GM12872 (cell line): ENCODE measurements at regions not wholly inside any gene's neighbourhood (a gene's known extent, or its start where the extent isn't known, plus 50 kb on each side); places are given as distances from the start of the nearest gene placed in this dataset.

ENCODE experiments used
- TF ChIP-seq, protein P1 (sequence below): IDR thresholded peaks from 3 replicates; pipeline ENCODE4 v1.5.1; 2011; ENCODE audit warnings: low read depth, mild to moderate bottlenecking, low read length, moderate library complexity; ENCODE audit not compliant: insufficient read depth

DNA sequence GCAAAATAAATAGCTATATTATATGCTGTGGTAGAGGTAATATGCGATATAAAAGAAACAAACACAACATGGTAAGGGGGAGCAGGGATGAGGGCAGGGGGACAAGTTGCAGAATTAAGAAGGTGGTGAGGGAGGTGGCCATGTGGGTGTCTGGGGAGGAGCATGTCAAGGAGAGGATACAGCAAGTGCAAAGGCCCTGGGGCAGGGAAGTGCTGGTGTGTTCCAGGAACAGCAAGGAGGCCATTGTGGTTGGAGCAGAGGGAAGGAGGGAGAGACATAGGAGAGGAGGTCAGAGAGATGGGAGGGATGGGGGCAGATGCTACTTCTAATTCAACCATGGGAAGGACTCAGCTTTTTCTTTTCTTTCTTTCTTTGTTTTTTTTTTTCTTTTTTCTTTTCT, 161.2 kb upstream of the IGSF21 start:
- TF ChIP-seq, protein P1, sequence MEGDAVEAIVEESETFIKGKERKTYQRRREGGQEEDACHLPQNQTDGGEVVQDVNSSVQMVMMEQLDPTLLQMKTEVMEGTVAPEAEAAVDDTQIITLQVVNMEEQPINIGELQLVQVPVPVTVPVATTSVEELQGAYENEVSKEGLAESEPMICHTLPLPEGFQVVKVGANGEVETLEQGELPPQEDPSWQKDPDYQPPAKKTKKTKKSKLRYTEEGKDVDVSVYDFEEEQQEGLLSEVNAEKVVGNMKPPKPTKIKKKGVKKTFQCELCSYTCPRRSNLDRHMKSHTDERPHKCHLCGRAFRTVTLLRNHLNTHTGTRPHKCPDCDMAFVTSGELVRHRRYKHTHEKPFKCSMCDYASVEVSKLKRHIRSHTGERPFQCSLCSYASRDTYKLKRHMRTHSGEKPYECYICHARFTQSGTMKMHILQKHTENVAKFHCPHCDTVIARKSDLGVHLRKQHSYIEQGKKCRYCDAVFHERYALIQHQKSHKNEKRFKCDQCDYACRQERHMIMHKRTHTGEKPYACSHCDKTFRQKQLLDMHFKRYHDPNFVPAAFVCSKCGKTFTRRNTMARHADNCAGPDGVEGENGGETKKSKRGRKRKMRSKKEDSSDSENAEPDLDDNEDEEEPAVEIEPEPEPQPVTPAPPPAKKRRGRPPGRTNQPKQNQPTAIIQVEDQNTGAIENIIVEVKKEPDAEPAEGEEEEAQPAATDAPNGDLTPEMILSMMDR, result no peak

GRCh38 chr1:17948594-17948993, 159.0 kb upstream of the IGSF21 start:
- TF ChIP-seq, protein P1, result no peak

GRCh38 chr1:17949511-17949910, 158.1 kb upstream of the IGSF21 start:
- TF ChIP-seq, protein P1, result no peak

GRCh38 chr1:17950728-17951127, 156.9 kb upstream of the IGSF21 start:
- TF ChIP-seq, protein P1, result no peak

DNA sequence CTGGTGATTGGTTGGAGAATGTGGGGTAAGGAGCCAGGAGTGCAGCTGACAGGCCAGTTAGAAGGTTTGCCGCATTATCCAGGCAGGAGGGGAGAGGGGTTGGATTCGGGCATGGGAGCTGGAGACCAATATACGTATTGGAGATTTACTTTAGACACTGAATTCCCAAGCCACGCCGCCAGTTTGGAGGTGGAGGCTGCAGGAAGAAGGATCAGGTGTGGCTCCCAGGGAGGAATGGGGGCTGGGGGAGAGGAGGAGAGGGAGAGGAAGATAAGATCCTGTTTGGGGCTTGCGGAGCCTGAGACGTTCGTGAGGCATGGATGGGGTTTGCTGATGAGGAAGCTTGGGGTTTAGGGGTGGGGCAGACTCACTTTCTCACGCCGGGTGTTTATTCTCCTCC, 155.1 kb upstream of the IGSF21 start:
- TF ChIP-seq, protein P1, result no peak

- TF ChIP-seq, protein P1, result no peak
Measured at GRCh38 chr1:17953921-17954320, 153.7 kb upstream of the IGSF21 start.

- TF ChIP-seq, protein P1, result no peak
Measured at GRCh38 chr1:17955302-17956285, 152.0 kb upstream of the IGSF21 start.
